GM12878 (cell line): ENCODE measurements at regions not wholly inside any gene's neighbourhood (a gene's known extent, or its start where the extent isn't known, plus 50 kb on each side); places are given as distances from the start of the nearest gene placed in this dataset.

ENCODE experiments used
- ATAC-seq: fragments of 200-7000 bp; cut with Tn5 transposase; 3 replicates; pipeline ENCODE4 v1.9.1; 2020; ENCODE audit warnings: mild to moderate bottlenecking, moderate library complexity
- BruUV-seq: library from RNA; stranded (reverse); fragments of 400-500 nt; replicated peaks from 2 replicates; lab custom pipeline; 2021; lab: Mats Ljungman, UMichigan
- CTCF ChIA-PET: fragments of 300-600 bp; sonication (Branson Sonifier 250); formaldehyde crosslinking; extraction: SDS; loops from one replicate; lab custom pipeline; 2021; ENCODE audit warnings: inconsistent platforms; lab: Yijun Ruan, JAX
- POLR2A ChIA-PET: fragments of 350-600 bp; formaldehyde crosslinking; extraction: SDS; loops from one replicate; lab custom pipeline; 2021; ENCODE audit warnings: inconsistent platforms; lab: Charles Lee
- RAD21 ChIA-PET: fragments of 300-600 bp; sonication (Branson Sonifier 250); formaldehyde crosslinking; loops from one replicate; lab custom pipeline; 2023; ENCODE audit warnings: antibody characterized with exemption; ENCODE audit not compliant: unreplicated experiment; lab: Charles Lee
- SMC1A ChIA-PET: fragments of 300-600 bp; sonication (Branson Sonifier 250); formaldehyde crosslinking; loops from one replicate; lab custom pipeline; 2023; ENCODE audit not compliant: unreplicated experiment, uncharacterized antibody; lab: Charles Lee
- DNase-seq: peaks from one replicate; pipeline ENCODE4 v3.0.0-alpha.2; 2011; ENCODE audit warnings: low read depth, low spot score
- FAIRE-seq: peaks from 3 replicates; lab custom pipeline; 2011; peaks lifted over from hg19 to GRCh38; lab: Jason Lieb, UNC
- H2AFZ ChIP-seq: 2 replicates; pipeline ENCODE4 v1.6.0; 2011; ENCODE audit warnings: low read depth, low read length, control low read depth; ENCODE audit not compliant: control insufficient read depth
- H3K27ac ChIP-seq: 2 replicates; pipeline ENCODE4 v1.5.1; 2011; ENCODE audit warnings: control low read depth; ENCODE audit not compliant: control insufficient read depth, insufficient read depth
- H3K27me3 ChIP-seq, 2 experiments: replicated peaks in 1 of 2; 2 replicates each; pipeline versions ENCODE4 v1.6.0 to v1.6.1; 2011; ENCODE audit warnings: low read length in 1 of 2; ENCODE audit not compliant: control insufficient read depth in 2 of 2, insufficient read depth in 2 of 2
- H3K36me3 ChIP-seq, 2 experiments: 2 replicates each; pipeline ENCODE4 v1.5.1; 2011; ENCODE audit warnings: low read length in 1 of 2; ENCODE audit not compliant: control insufficient read depth in 2 of 2, insufficient read depth in 2 of 2
- H3K4me1 ChIP-seq: 2 replicates; pipeline ENCODE4 v1.6.1; 2011; ENCODE audit warnings: mild to moderate bottlenecking, low read length, moderate library complexity, mixed read lengths; ENCODE audit not compliant: control insufficient read depth, insufficient read depth
- H3K4me2 ChIP-seq: 2 replicates; pipeline ENCODE4 v1.6.0; 2011; ENCODE audit warnings: control low read depth; ENCODE audit not compliant: control insufficient read depth, insufficient read depth
- H3K4me3 ChIP-seq: fragments of 200-600 bp; sonication (generic); 2 replicates; pipeline ENCODE4 v1.5.1; 2016
- H3K79me2 ChIP-seq: 2 replicates; pipeline ENCODE4 v1.6.0; 2011; ENCODE audit warnings: low read length; ENCODE audit not compliant: control insufficient read depth, insufficient read depth
- H3K9ac ChIP-seq: 2 replicates; pipeline ENCODE4 v1.8.0; 2011; ENCODE audit warnings: low read length, control low read depth, mixed read lengths; ENCODE audit not compliant: control insufficient read depth, insufficient read depth
- H3K9me3 ChIP-seq: replicated peaks from 3 replicates; pipeline ENCODE4 v1.5.1; 2011; ENCODE audit warnings: mild to moderate bottlenecking, low read length; ENCODE audit not compliant: control insufficient read depth, insufficient read depth
- H4K20me1 ChIP-seq: 2 replicates; pipeline ENCODE4 v1.6.0; 2011; ENCODE audit not compliant: control insufficient read depth, insufficient read depth
- EED ChIP-seq: sonication (generic); IDR thresholded peaks from 2 replicates; pipeline ENCODE4 v1.6.1; 2016; ENCODE audit warnings: antibody characterized with exemption, low read depth
- ETV6 ChIP-seq, 2 experiments: fragments of 450-650 bp in 1 of 2; IDR thresholded peaks in 1 of 2; conservative IDR thresholded peaks in 1 of 2; 2 replicates each; pipeline ENCODE4 v1.6.1; 2014; ENCODE audit warnings: antibody characterized with exemption in 1 of 2, borderline replicate concordance in 1 of 2, low read depth in 1 of 2, mild to moderate bottlenecking in 1 of 2, moderate library complexity in 1 of 2
- HDAC6 ChIP-seq: fragments of 200-600 bp; sonication (generic); IDR thresholded peaks from one replicate; pipeline ENCODE4 v1.8.0; 2017; ENCODE audit warnings: antibody characterized with exemption; ENCODE audit not compliant: unreplicated experiment
- JUNB ChIP-seq: IDR thresholded peaks from 2 replicates; pipeline ENCODE4 v1.6.1; 2016; ENCODE audit warnings: antibody characterized with exemption, mild to moderate bottlenecking
- NKRF ChIP-seq: fragments of 450-650 bp; conservative IDR thresholded peaks from 2 replicates; pipeline ENCODE4 v1.6.1; 2017; ENCODE audit warnings: mild to moderate bottlenecking, moderate library complexity
- REST ChIP-seq: IDR thresholded peaks from 2 replicates; pipeline ENCODE4 v1.6.1; 2012; ENCODE audit warnings: mild to moderate bottlenecking, low read depth, low read length
- SREBF2 ChIP-seq: IDR thresholded peaks from 2 replicates; pipeline ENCODE4 v1.6.1; 2012; ENCODE audit warnings: mild to moderate bottlenecking, low read length
- TAF1 ChIP-seq: IDR thresholded peaks from 2 replicates; pipeline ENCODE4 v1.6.1; 2011; ENCODE audit warnings: mild to moderate bottlenecking, low read depth, low read length, borderline replicate concordance
- whole genome bisulfite sequencing: methylation state at CpG from one replicate; pipeline ENCODE4 v1.1.6; 2016; ENCODE audit warnings: low lambda C conversion rate; ENCODE audit not compliant: insufficient replicate concordance, insufficient coverage; ENCODE audit errors: missing lambda C conversion rate; 5-methylcytosine and 5-hydroxymethylcytosine counted together
- in situ Hi-C: fragments of 300-500 bp; cut with MboI; formaldehyde crosslinking; loops from 9 replicates; pipeline ENCODE4 v1.14.3; 2018; ENCODE audit warnings: mixed read lengths
- intact Hi-C: fragments of 100-400 bp; cut with micrococcal nuclease; formaldehyde crosslinking; loops from one replicate; pipeline ENCODE4 v1.14.2; 2022; ENCODE audit not compliant: unreplicated experiment

DNA sequence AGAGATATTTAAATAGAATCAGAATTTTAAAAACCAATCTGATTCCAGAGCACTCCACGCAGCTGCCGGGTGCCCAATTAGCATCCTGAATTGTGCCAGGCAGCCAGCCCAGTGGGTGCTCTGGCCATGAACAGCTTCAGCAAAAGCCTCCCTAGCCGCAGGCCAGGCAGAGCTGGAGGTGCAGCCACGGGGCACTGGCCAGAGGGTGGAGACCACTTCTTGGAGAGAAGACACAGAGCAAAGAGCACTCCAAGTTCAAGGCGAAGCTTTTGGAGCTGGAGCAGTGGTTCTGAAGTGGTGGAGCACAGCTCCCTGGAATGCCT lies 475.6 kb upstream of the PROK2 start:
- RAD21 ChIA-PET = interaction anchor here (1.0 kb wide), 1 partner anchor 386 kb away, joined by 3 read pairs; no protein-coding TSS in a partner anchor
- Histone ChIP-seq H3K79me2 (no peaks in the 10 kb centered on the region), H3K4me2 (no peak overlapping the region), H4K20me1 (no peaks in the 10 kb centered on the region), H3K27me3 (no peaks in the 10 kb centered on the region), H3K4me1 (peaks cover 22% of the 10 kb centered on the region), H2AFZ (no peak overlapping the region), H3K9me3 (no peaks in the 10 kb centered on the region; the same call in 2 of the 3 replicates), H3K36me3 (no peaks in the 10 kb centered on the region), H3K9ac (no peak overlapping the region), H3K27ac (no peak overlapping the region), H3K4me3 (no peak overlapping the region)
- POLR2A ChIA-PET = no interaction called here
- CTCF ChIA-PET = no interaction called here
- intact Hi-C loops (loop anchor here (5.0 to 10.0 kb wide), 3 partner anchors 158 to 546 kb away; no protein-coding TSS in a partner anchor), in situ Hi-C loops (no loop called here)
- no peak for DNase-seq
- SMC1A ChIA-PET = interaction anchor here (0.6 kb wide), 1 partner anchor 363 kb away, joined by 3 read pairs; no protein-coding TSS in a partner anchor
- TF ChIP-seq EED = no peak
- TF ChIP-seq ETV6 (conservative IDR thresholded peaks at IDR 0.05 in 1 of 2, IDR thresholded peaks at IDR 0.05 in 1 of 2; ENCODE audit: borderline replicate concordance in 1 of 2, low read depth in 1 of 2) = no peak
- no peak for TF ChIP-seq REST
- no peak for TF ChIP-seq SREBF2
- no peak for TF ChIP-seq JUNB
- TF ChIP-seq NKRF = no peak
- no peak for TF ChIP-seq HDAC6
- no peak for TF ChIP-seq TAF1
- BruUV-seq = no TSS peak
- FAIRE-seq = no peak
- ATAC-seq = no peak
- 67% methylated on average over 5 of the region's 5 CpGs for WGBS
